H4 (cell line): ENCODE measurements at regions not wholly inside any gene's neighbourhood (a gene's known extent, or its start where the extent isn't known, plus 50 kb on each side); places are given as distances from the start of the nearest gene placed in this dataset.

Source experiments
- DNase-seq: peaks from one replicate; pipeline ENCODE4 v3.0.0-alpha.2; 2015; ENCODE audit warnings: low spot score

- no peak for DNase-seq
Measured at GRCh38 chr12:70154087-70154638, 89.1 kb upstream of the CNOT2 start.

- DNase-seq = no peak
Measured at GRCh38 chr12:70154960-70155589, 88.2 kb upstream of the CNOT2 start.

- no peak for DNase-seq
Measured at GRCh38 chr12:70157099-70157498, 86.1 kb upstream of the CNOT2 start.

GRCh38 chr12:70165450-70165849 is 77.8 kb upstream of the CNOT2 start:
- DNase-seq = no peak

- no peak for DNase-seq
Measured at GRCh38 chr12:70176290-70176689, 66.9 kb upstream of the CNOT2 start.

GRCh38 chr12:70177631-70178030 is 65.6 kb upstream of the CNOT2 start:
- no peak for DNase-seq

GRCh38 chr12:70178038-70178437 is 65.2 kb upstream of the CNOT2 start:
- no peak for DNase-seq

- DNase-seq = no peak
Measured at GRCh38 chr12:70180130-70180529, 63.1 kb upstream of the CNOT2 start.

GRCh38 chr12:70185301-70185700 is 57.9 kb upstream of the CNOT2 start:
- no peak for DNase-seq

GRCh38 chr12:70186436-70186835 is 56.8 kb upstream of the CNOT2 start:
- DNase-seq = no peak

- DNase-seq = no peak
Measured at GRCh38 chr12:70190262-70191010, 52.8 kb upstream of the CNOT2 start.
